ENCODE measurements at regions not wholly inside any gene's neighbourhood (a gene's known extent, or its start where the extent isn't known, plus 50 kb on each side); places are given as distances from the start of the nearest gene placed in this dataset.

DNA sequence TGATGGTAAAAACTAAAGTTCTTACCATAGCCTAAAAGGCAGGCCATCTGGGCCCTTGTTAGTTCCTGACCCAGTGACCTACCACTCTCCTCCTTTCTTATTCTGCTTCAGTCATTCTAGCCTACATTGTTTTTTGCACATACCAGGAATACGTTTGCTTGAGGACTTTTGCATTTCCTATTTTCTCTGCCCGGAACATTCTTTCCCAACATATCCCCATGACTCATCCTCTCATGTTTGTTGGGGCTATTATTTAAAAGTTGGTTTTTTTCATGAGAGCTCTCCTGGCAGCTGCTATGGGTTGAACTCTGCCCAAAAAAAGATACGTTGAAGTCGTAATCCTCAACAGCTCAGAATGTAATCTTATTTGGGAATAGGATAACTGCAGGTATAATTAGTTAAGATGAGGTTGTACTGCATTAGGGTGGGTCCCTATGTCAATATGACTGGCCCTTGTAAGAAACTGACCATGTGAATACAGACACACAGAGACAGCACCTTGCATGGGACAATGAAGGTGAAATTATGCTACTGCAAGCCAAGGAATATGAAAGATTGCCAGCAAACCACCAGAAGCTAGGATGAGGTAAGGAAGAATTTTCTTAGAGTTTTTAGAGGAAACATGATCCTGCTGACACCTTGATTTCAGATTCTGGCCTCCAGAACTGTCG lies 138.3 kb upstream of the PDHA2 start:
- Histone ChIP-seq H2BK5ac (ENCODE audit: low read depth, low read length, poor library complexity, severe bottlenecking) (no peak overlapping the region), H3K4me2 (ENCODE audit: low read depth, low read length) (no peak overlapping the region), H4K91ac (ENCODE audit: insufficient read depth, low read depth, low read length) (no peak overlapping the region), H2AFZ (replicated peaks; ENCODE audit: low read length, poor library complexity) (no peak overlapping the region), H4K5ac (ENCODE audit: low read depth, low read length) (no peak overlapping the region), H2AK5ac (ENCODE audit: low read depth, low read length) (no peak overlapping the region), H3K9ac (ENCODE audit: low read depth, low read length) (no peak overlapping the region), H4K8ac (ENCODE audit: low read depth in 2 of 2, low read length in 2 of 2) (no peak overlapping the region), H3K27me3 (ENCODE audit: control insufficient read depth, insufficient read depth, low read length) (no peaks in the 10 kb centered on the region), H3K9me1 (ENCODE audit: insufficient read depth, low read length) (no peaks in the 10 kb centered on the region), H2AK9ac (replicated peaks; ENCODE audit: low read depth, low read length, poor library complexity) (no peak overlapping the region), H3K27ac (ENCODE audit: insufficient read depth, low read length) (no peak overlapping the region), H3K4me1 (ENCODE audit: control insufficient read depth, insufficient read depth, low read length) (no peaks in the 10 kb centered on the region), H3K4ac (ENCODE audit: low read depth, low read length) (no peak overlapping the region), H3K79me1 (ENCODE audit: low read depth in 1 of 2, low read length in 2 of 2) (no peaks in the 10 kb centered on the region), H3K14ac (replicated peaks; ENCODE audit: low read depth, low read length) (no peak overlapping the region), H3K18ac (ENCODE audit: low read depth, low read length) (no peak overlapping the region), H3K36me3 (ENCODE audit: control insufficient read depth, insufficient read depth, low read length) (no peaks in the 10 kb centered on the region), H3K4me3 (ENCODE audit: insufficient read depth, low read depth, low read length) (no peak overlapping the region), H2BK15ac (ENCODE audit: low read depth, low read length) (no peak overlapping the region), H3K56ac (ENCODE audit: extremely low read depth, insufficient read depth, low read length) (no peak overlapping the region), H2BK120ac (ENCODE audit: low read depth, low read length) (no peak overlapping the region), H2BK20ac (ENCODE audit: low read depth, low read length) (no peak overlapping the region), H3K23ac (ENCODE audit: low read depth, low read length) (no peak overlapping the region), H4K20me1 (ENCODE audit: insufficient read depth, low read length) (no peaks in the 10 kb centered on the region), H3K9me3 (ENCODE audit: control insufficient read depth, insufficient read depth, low read length) (no peaks in the 10 kb centered on the region; the same call in 1 of the 2 replicates)
- in situ Hi-C loops (cut with MboI; ENCODE audit: low sequenced_read_pairs) (no loop called here), dilution Hi-C loops (cut with HindIII; ENCODE audit: low sequenced_read_pairs, unreplicated experiment) (no loop called here), intact Hi-C loops (cut with micrococcal nuclease) (no loop called here)
- TF ChIP-seq MAFK (IDR thresholded peaks at IDR 0.05; ENCODE audit: low read depth, low read length) (no peak), CEBPB (IDR thresholded peaks at IDR 0.05; ENCODE audit: low read depth, low read length) (no peak), POLR2A (IDR thresholded peaks at IDR 0.05; ENCODE audit: low read depth, low read length) (no peak), FOS (IDR thresholded peaks at IDR 0.05; ENCODE audit: low read depth, low read length) (no peak)
- ATAC-seq (ENCODE audit: low read depth), result no peak
- POLR2A ChIA-PET (ENCODE audit: unreplicated experiment), result no interaction called here
- BruUV-seq (replicated peaks), result no TSS peak
- CTCF ChIA-PET, result no interaction called here
- WGBS, 2 experiments (ENCODE audit: extremely low coverage in 2 of 2, insufficient read length in 1 of 2), result 50% methylated on average over 2 of the region's 5 CpGs; no CpG with 5 or more reads in 1 of the 2 experiments
- DNase-seq, result no peak
